ENCODE measurements at regions not wholly inside any gene's neighbourhood (a gene's known extent, or its start where the extent isn't known, plus 50 kb on each side); places are given as distances from the start of the nearest gene placed in this dataset.

GRCh38 chr1:83097715-83098114 is 901.2 kb downstream of the TTLL7 start:
- Mint-ChIP-seq H3K4me1 (no peaks in the 10 kb centered on the region), H3K4me3 (no peak overlapping the region), H3K9me3 (peaks cover 0 to 7% (median 0%) of the 10 kb centered on the region in 9 donors), H3K27ac (no peak overlapping the region), H3K36me3 (no peaks in the 10 kb centered on the region), H3K27me3 (no peaks in the 10 kb centered on the region)
- DNase-seq, result no peak
- no peak for ATAC-seq
- POLR2A ChIA-PET, result no interaction called here

- Mint-ChIP-seq H3K27me3 (no peaks in the 10 kb centered on the region), H3K4me1 (no peaks in the 10 kb centered on the region), H3K36me3 (no peaks in the 10 kb centered on the region), H3K4me3 (no peak overlapping the region), H3K27ac (no peak overlapping the region), H3K9me3 (peaks cover 0 to 7% (median 0%) of the 10 kb centered on the region in 9 donors)
- no peak for DNase-seq
- POLR2A ChIA-PET, result no interaction called here
- no peak for ATAC-seq
These were observed 903.4 kb downstream of the TTLL7 start for GRCh38 chr1:83095570-83095969.

DNA sequence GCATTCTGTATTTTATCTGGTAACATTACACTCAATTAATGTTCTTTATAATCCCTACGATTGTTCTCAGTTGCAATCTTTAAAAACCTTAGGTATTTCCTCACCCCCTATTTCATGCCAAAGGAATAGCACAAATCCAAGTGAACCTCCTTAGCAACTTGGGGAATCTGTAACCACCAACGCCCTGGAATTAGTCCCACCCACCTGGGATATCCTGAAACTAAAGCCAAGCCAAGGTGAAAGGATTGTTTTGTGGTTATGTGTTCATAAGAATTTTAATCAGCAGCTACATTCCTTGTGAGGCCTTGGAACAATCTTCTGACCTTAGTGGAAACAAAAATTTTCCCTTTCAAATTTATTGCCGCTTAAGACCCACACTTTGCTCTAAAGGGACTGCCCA is 908.7 kb downstream of the TTLL7 start:
- no peaks in the 10 kb centered on the region for H3K36me3 Mint-ChIP-seq
- H3K4me1 Mint-ChIP-seq, result no peaks in the 10 kb centered on the region
- H3K4me3 Mint-ChIP-seq, result no peak overlapping the region
- POLR2A ChIA-PET, result no interaction called here
- ATAC-seq (no peak), DNase-seq (no peak)
- no peaks in the 10 kb centered on the region for H3K27me3 Mint-ChIP-seq
- H3K27ac Mint-ChIP-seq, result no peak overlapping the region
- peaks cover 0 to 4% (median 0%) of the 10 kb centered on the region in 9 donors for H3K9me3 Mint-ChIP-seq

- Mint-ChIP-seq H3K4me1 (no peaks in the 10 kb centered on the region), H3K9me3 (peaks cover 0 to 3% (median 0%) of the 10 kb centered on the region in 9 donors), H3K4me3 (no peak overlapping the region), H3K36me3 (no peaks in the 10 kb centered on the region), H3K27ac (no peak overlapping the region), H3K27me3 (no peaks in the 10 kb centered on the region)
- POLR2A ChIA-PET, result no interaction called here
- no peak for ATAC-seq
- DNase-seq, result no peak
These were observed 911.1 kb downstream of the TTLL7 start for GRCh38 chr1:83087851-83088250.

- POLR2A ChIA-PET, result no interaction called here
- Mint-ChIP-seq H3K27me3 (no peaks in the 10 kb centered on the region), H3K4me3 (no peak overlapping the region), H3K9me3 (peaks cover 0 to 3% (median 0%) of the 10 kb centered on the region in 9 donors), H3K4me1 (no peaks in the 10 kb centered on the region), H3K36me3 (no peaks in the 10 kb centered on the region), H3K27ac (no peak overlapping the region)
- ATAC-seq (no peak), DNase-seq (no peak)
These were observed 911.9 kb downstream of the TTLL7 start for GRCh38 chr1:83086986-83087512.

- no peaks in the 10 kb centered on the region for H3K4me1 Mint-ChIP-seq
- H3K27ac Mint-ChIP-seq, result no peak overlapping the region
- ATAC-seq, result no peak
These were observed 912.6 kb downstream of the TTLL7 start for GRCh38 chr1:83086346-83086745.

GRCh38 chr1:83083589-83084224 is 915.2 kb downstream of the TTLL7 start:
- Mint-ChIP-seq H3K9me3 (peaks cover 0 to 7% (median 0%) of the 10 kb centered on the region in 9 donors), H3K4me1 (no peaks in the 10 kb centered on the region), H3K27me3 (no peaks in the 10 kb centered on the region), H3K4me3 (no peak overlapping the region), H3K36me3 (no peaks in the 10 kb centered on the region), H3K27ac (no peak overlapping the region)
- POLR2A ChIA-PET, result no interaction called here
- no peak for DNase-seq
- ATAC-seq, result no peak

More at GRCh38 chr1:83086346-83086745, 912.6 kb downstream of the TTLL7 start:
- POLR2A ChIA-PET, result no interaction called here
- H3K9me3 Mint-ChIP-seq, result peaks cover 0 to 3% (median 0%) of the 10 kb centered on the region in 9 donors
- H3K36me3 Mint-ChIP-seq, result no peaks in the 10 kb centered on the region
- DNase-seq, result no peak
- H3K27me3 Mint-ChIP-seq, result no peaks in the 10 kb centered on the region
- H3K4me3 Mint-ChIP-seq, result no peak overlapping the region

GRCh38 chr1:83077411-83077810 is 921.5 kb downstream of the TTLL7 start:
- H3K4me1 Mint-ChIP-seq, result no peaks in the 10 kb centered on the region
- no peak for DNase-seq

GRCh38 chr1:83075107-83075506 is 923.8 kb downstream of the TTLL7 start:
- Mint-ChIP-seq H3K4me3 (no peak overlapping the region), H3K9me3 (peaks cover 0 to 4% (median 0%) of the 10 kb centered on the region in 9 donors), H3K36me3 (no peaks in the 10 kb centered on the region), H3K27me3 (no peaks in the 10 kb centered on the region), H3K27ac (no peak overlapping the region), H3K4me1 (no peaks in the 10 kb centered on the region)
- DNase-seq (no peak), ATAC-seq (no peak)
- POLR2A ChIA-PET, result no interaction called here

More at GRCh38 chr1:83077411-83077810, 921.5 kb downstream of the TTLL7 start:
- H3K4me3 Mint-ChIP-seq, result no peak overlapping the region
- POLR2A ChIA-PET, result no interaction called here
- no peaks in the 10 kb centered on the region for H3K36me3 Mint-ChIP-seq
- peaks cover 0 to 4% (median 0%) of the 10 kb centered on the region in 9 donors for H3K9me3 Mint-ChIP-seq
- no peak for ATAC-seq
- H3K27ac Mint-ChIP-seq, result no peak overlapping the region
- no peaks in the 10 kb centered on the region for H3K27me3 Mint-ChIP-seq

GRCh38 chr1:83067954-83068353 is 931.0 kb downstream of the TTLL7 start:
- Mint-ChIP-seq H3K9me3 (peaks cover 0 to 20% (median 2%) of the 10 kb centered on the region in 9 donors), H3K4me1 (peaks cover 2 to 7% (median 5%) of the 10 kb centered on the region in 4 donors), H3K36me3 (peaks cover 0 to 8% (median 0%) of the 10 kb centered on the region in 3 donors), H3K27ac (no peak overlapping the region), H3K27me3 (peaks cover 0 to 4% (median 0%) of the 10 kb centered on the region in 5 donors), H3K4me3 (no peak overlapping the region)
- POLR2A ChIA-PET, result interaction anchor here (0.6 kb wide), 1 partner anchor 607 kb away, joined by 3 read pairs; no protein-coding TSS in a partner anchor
- DNase-seq, result no peak
- no peak for ATAC-seq

GRCh38 chr1:83065952-83066727 is 932.8 kb downstream of the TTLL7 start:
- Mint-ChIP-seq H3K36me3 (peaks cover 0 to 8% (median 0%) of the 10 kb centered on the region in 3 donors), H3K9me3 (peaks cover 0 to 20% (median 2%) of the 10 kb centered on the region in 9 donors), H3K27ac (no peak overlapping the region), H3K4me3 (no peak overlapping the region), H3K27me3 (peaks cover 0 to 4% (median 0%) of the 10 kb centered on the region in 5 donors), H3K4me1 (peaks cover 2 to 7% (median 5%) of the 10 kb centered on the region in 4 donors)
- POLR2A ChIA-PET, result no interaction called here
- no peak for ATAC-seq
- DNase-seq, result no peak

GRCh38 chr1:83064589-83065242 is 934.2 kb downstream of the TTLL7 start:
- Mint-ChIP-seq H3K36me3 (peaks cover 0 to 8% (median 0%) of the 10 kb centered on the region in 3 donors), H3K4me3 (peak overlapping the region in 1 of 10 donors; percentile 3), H3K27me3 (peaks cover 0 to 4% (median 0%) of the 10 kb centered on the region in 5 donors), H3K27ac (peak overlapping the region in 1 of 10 donors; percentile 35), H3K4me1 (peaks cover 2 to 7% (median 5%) of the 10 kb centered on the region in 4 donors), H3K9me3 (peaks cover 0 to 20% (median 2%) of the 10 kb centered on the region in 9 donors)
- DNase-seq, result no peak
- POLR2A ChIA-PET, result no interaction called here
- no peak for ATAC-seq
